HG03432 (cell line): ENCODE measurements at regions not wholly inside any gene's neighbourhood (a gene's known extent, or its start where the extent isn't known, plus 50 kb on each side); places are given as distances from the start of the nearest gene placed in this dataset.

Source experiments
- ATAC-seq: cut with Tn5 transposase; IDR thresholded peaks from one replicate; pipeline ENCODE4 v1.9.1; 2021; ENCODE audit warnings: mild to moderate bottlenecking, moderate library complexity; ENCODE audit not compliant: unreplicated experiment

- ATAC-seq = no peak
Measured at GRCh38 chr11:112878033-112878601, 83.1 kb upstream of the NCAM1 start.

DNA sequence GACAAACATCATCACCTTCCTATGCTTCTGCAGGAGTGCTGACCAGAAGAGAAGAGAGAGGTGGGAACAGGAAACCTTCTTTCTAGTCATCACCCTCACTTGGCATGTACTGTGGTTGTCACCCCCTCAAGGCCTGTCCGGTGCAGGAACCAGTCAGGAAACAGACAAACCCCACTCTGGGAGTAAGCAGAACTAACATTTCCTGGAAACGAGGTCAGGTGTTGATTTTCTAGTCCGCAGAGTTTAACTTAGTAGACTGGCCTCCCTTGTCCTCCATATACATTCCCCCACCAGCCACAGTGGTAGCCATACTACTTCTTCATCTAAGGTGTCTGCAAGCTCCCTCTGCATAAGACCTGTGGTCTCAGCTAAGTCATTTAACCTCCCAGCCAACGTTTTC lies 80.7 kb upstream of the NCAM1 start:
- no peak for ATAC-seq

- ATAC-seq = no peak
Measured at GRCh38 chr11:112881461-112881860, 79.8 kb upstream of the NCAM1 start.

GRCh38 chr11:112882494-112883381 lies 78.5 kb upstream of the NCAM1 start:
- no peak for ATAC-seq

DNA sequence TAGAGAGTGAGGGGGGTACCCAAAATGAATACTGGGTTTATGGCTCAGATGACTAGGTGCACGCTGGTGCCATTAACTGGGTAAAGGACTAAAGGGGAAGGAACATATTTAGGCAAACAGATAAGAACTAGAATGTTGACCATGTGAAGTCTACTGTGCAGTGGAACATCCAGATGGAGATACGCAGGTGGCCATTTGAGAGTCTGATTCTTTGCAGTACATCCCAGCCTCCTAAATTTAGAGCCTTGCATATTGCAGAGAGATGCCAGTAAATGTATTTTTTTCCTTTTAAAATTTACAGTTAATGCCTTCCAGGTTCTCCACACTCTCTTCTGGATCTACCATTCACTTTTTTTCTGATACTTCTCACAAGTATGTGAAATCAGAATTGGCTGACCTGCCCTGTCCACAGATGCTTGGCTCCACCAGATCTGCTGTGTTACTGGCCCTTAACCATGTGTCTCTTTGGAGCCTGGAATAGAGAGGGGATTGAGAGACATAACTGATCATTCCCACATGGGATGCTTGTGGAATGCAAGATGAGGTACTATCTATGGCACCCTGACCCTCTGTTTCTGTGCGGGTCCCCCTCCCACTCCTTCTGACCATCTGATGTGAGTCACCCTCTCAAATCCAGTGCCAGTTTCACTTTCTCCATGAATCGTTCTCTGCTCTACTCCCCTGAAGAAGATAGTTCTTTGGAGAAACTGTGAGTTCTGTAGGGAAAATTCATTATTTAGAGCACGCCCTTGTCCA lies 77.0 kb upstream of the NCAM1 start:
- ATAC-seq = no peak

- ATAC-seq = no peak
Measured at GRCh38 chr11:112885744-112886433, 75.3 kb upstream of the NCAM1 start.

DNA sequence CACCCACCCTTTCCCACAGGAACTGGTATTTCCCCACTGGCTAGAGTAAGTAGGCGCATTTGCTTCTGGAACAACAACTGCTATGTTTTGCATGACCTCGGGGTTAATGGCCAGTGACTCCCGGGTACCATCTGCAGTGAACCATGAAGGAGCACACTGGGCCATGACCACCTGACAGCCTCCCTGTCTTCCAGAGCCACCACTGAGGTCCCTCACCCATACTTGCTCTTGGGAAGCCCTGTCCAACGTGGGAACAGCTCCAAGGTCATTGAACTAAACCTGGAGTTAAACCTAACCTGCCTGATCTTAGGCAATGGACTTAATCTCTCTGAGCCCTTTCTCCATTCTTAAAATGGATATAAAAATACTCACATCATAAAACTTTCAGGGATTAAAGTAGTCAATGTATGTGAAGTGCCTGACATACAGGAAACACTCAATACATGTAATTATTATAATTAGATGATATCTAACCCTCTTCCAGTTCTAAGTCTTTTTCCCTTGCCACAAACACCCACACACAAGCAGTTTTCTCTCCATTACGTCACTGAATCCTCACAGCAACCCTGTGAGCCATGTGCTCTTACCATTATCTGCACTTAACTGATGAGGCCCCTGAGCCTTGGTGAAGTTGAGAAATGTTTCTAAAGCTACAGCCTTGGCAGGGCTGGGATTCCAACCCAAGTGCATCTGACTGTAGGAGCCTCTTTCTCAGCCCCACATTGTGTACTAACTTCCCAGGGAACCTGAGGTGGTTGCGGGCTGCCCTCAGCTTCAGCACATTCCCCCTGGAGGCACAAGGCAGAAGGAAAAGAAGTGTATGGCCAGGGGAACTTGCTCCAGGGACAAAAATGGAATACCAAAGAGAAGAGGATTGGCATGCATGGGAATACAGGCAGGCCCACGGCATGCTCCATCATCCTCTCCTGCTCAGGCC lies 74.5 kb upstream of the NCAM1 start:
- ATAC-seq = no peak

DNA sequence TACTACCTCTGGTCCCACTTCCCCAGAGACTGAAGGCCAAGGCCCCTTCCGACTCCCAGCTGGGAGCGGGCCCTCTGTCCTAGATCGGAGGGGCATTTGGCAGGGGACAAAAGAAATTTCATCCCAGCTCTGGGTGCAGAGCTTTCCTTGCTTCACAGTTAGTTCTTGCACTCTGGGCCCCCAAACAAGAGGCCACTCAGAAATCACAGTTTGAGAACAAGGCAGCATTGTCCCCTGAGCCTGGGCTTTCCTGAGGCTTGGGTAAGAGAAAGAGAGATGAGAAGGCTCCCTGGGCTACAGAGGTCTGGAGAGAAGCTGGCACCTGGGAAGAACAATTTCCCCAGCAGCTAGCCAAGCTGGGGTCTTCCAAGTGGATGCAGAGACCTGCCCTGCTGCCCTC lies 71.8 kb upstream of the NCAM1 start:
- no peak for ATAC-seq

DNA sequence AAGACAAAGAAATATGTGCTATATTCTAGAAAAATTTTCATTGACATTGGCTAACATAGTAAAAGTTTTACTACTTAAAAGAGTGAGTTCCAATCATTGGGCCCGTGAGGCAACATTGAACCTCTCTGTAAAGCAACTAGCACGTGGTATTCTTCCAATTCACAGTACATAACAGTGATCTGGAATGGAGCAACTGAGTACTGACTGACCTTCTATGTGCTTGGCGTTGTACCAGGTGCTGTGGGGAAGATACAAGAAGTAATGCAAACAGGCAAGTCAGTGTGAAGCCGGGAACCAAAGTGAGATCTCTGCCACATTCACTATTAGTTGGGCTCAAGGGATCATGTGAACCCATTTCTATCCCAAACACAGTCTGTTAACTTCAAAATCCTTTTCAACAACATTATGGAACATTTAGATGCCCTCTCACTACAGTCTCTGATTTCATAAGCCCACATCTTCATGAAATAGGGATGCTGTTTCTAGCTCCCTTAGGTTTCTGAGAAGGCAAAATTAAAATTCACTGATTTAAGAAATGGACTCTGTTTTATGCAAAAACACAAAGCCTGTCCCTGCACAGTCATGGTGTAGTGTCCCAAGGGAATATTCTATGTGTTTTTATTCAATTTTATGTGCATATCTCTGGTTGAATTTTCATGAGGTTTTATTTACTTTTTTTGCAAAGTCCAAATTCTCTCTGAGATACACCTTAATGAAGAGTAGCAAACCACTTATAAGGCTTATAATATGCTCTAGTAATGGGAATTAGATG lies 61.8 kb upstream of the NCAM1 start:
- no peak for ATAC-seq

DNA sequence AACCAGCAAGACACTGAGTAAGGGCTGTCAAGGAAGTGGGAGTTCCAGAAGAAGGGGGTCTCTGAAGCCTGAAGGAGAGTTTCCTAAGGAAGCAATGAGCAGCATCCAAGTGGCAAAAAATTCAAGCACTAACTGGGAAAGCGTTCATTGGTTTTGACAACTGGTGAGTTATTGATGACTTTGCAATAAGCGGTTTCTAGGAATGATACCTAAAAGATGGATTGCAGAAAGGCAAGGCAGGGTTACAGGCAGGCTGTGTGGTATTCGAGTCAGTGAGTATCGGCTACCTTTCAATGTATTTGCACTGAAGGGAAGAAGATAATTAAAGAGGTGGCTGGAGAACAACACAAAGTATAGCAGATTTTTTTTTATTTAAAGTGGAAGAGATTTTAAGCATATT lies 59.3 kb upstream of the NCAM1 start:
- ATAC-seq = no peak

DNA sequence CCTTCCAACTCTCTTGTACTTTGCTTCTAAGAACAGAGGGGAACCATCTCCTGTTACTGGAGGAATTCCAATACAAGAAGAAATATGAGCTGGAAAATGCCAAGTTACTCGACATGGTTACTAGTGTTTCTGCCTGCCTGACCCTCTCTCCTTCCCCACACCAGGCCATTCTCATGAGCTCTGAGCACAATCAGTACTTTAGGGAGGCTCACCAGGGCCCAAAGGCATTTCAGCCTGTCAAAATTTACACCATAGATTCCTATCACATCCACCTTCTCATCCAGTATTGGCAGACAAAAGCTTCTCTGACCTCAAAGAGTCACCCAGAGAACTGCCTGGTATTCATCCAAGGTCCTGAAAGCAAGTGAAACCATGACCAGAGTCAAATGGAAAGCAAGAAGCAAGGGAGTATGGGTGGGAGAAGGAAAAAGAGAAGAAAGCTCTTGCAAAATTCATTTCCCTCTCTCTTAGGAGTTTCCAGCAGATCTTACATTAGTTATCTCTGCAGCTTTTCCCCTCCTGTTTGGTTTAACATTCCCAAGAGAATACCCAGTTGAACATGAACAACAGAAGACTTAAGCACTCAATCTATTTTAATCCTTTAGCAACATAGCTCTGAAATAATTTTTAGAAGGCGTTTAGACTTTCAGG lies 58.7 kb upstream of the NCAM1 start:
- ATAC-seq = no peak

GRCh38 chr11:112903340-112903739 lies 57.9 kb upstream of the NCAM1 start:
- no peak for ATAC-seq

- ATAC-seq = no peak
Measured at GRCh38 chr11:112911124-112911523, 50.1 kb upstream of the NCAM1 start.
